Activated CD8-positive, alpha-beta memory T cell treated with anti-CD3 and anti-CD28 coated beads, Interleukin-2, amount 50 U/mL, for 4 hours (primary cell): ENCODE measurements at regions not wholly inside any gene's neighbourhood (a gene's known extent, or its start where the extent isn't known, plus 50 kb on each side); places are given as distances from the start of the nearest gene placed in this dataset.

Experiments
- DNase-seq: peaks from one replicate; pipeline ENCODE4 v3.0.0-alpha.2; 2020

DNA sequence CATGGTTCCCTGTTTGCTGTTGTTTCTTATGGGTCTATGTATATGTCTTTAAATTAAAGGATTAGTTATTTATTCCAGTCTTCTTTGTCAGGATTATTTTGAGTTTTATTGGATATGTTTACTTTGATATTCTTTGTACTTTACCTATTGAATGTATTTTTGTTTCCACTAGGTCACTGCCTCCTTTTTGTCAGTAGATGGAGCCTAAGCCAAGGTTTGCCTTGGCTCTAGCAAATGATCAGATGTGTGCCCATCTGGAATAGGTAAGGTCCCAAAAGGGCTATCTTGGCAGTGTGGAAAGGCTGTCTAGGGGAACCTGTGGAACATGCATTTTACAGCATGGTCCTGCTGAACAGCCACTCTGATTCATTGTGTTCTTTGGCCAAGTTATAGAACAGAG, 337.3 kb upstream of the GHITM start:
- no peak for DNase-seq

GRCh38 chr10:83806717-83807116, 332.6 kb upstream of the GHITM start:
- no peak for DNase-seq

DNA sequence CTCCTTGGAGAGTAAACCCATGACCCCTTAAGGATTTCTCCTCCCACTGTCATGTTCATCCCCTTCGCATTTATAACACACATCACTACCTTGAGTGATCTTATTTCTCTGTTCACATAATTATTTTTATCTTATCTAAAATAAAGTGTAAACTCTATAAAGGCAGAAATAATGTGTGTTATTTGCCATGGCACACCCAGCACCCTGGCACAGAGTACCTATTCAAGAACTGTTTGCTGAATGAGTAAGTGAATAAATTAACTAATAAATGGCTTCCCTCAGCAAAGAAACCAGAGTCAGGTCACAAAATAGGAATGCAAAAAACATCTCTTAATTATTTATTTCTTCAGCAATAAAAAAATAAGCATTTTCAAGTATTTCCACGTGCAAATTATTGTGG, 330.3 kb upstream of the GHITM start:
- DNase-seq: no peak

DNA sequence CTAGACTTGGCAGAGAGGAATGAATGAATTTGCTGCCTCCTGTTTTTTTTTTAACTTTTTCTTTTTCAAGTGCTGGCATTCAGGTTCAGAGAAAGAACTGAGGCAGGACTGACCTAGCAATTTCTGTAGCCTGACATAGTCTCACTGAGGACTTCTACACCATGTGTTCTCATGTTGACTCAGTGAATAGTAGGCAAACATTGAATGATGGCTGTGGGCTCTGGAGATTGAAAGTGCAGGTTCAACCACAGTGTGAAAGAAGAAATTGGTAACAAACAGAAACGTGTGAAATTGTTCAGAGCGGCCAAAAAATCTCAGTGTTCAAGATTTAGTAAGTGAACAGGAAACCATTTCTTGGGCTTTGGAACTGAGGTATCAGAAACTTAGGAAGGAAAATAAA, 322.4 kb upstream of the GHITM start:
- no peak for DNase-seq

GRCh38 chr10:83817797-83818196, 321.5 kb upstream of the GHITM start:
- no peak for DNase-seq

- no peak for DNase-seq
Observed at GRCh38 chr10:83819609-83820008, 319.7 kb upstream of the GHITM start.

- DNase-seq: no peak
Observed at GRCh38 chr10:83820033-83820432, 319.3 kb upstream of the GHITM start.

GRCh38 chr10:83824099-83824498, 315.2 kb upstream of the GHITM start:
- DNase-seq: no peak

DNA sequence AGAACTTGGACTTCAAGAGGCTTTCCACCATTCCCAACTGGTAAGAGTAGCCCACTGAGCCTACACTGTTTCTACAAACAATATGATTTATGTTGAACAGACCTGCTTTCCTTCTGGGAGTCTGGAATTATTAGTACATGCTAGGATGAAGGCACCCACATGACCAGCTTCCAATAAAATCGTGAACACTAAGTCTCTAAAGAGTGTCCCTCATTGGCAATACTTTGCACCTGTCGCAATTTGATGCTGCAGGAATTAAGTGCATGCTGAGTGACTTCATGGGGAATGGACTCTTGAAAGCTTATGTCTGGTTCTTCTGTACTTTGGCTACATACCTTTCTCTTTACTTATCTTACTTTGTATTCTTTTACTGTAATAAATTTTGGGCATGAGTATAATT, 305.2 kb upstream of the GHITM start:
- no peak for DNase-seq

- DNase-seq: no peak
Observed at GRCh38 chr10:83835945-83836745, 303.2 kb upstream of the GHITM start.

- DNase-seq: no peak
Observed at GRCh38 chr10:83848677-83849076, 290.6 kb upstream of the GHITM start.

DNA sequence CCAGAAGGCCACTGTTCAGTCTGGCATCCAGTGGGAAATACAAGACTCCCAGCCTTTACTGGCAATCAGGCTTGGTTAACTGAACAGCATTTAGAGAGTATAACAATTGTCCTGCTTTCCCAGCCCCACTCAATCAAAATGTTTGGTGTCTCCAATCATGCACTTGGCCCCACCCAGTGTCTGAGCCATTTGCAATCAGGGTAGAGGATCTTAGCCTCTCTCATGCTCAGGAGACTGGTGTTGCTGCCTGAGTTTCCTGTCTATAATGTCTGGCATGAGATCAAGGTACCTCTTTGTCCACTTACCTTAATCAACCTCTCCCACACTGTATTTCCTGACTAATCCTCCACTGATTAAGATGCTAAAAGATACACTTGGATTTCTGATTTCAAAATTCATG, 290.2 kb upstream of the GHITM start:
- no peak for DNase-seq

- DNase-seq: no peak
Observed at GRCh38 chr10:83852146-83852545, 287.2 kb upstream of the GHITM start.

- no peak for DNase-seq
Observed at GRCh38 chr10:83862723-83863122, 276.6 kb upstream of the GHITM start.

DNA sequence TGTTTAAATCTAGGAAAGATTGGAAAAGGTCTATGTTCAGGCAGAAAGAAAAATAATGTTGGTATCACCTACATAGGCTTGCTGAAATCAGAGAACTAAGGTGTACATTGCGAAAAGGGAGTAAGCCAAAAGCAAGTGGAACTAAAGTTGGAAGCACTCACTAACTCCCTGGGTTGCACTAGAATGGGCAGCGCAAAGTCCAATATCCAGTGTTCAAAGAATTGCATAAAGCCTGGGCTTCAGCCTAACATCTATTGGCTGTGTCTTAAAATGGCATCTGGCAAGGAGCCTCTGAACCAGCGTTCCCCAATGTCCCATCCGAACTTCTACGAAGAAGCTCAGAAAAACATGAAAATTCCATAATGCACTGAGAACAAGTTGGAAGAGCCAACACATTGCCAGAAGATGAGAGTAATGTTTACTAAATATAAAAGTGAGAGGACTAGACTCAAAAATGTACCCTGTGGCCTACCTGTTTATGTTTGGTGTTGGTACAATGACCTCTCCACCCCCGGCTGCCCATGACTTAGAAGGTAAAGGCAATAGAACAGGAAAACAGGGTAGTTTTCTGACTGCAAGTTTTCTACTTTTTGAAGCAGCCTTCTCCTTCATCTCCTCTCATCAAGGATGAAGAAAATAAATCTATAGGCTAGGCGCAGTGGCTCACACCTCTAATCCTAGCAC, 275.9 kb upstream of the GHITM start:
- no peak for DNase-seq

- DNase-seq: no peak
Observed at GRCh38 chr10:83869898-83870297, 269.4 kb upstream of the GHITM start.

DNA sequence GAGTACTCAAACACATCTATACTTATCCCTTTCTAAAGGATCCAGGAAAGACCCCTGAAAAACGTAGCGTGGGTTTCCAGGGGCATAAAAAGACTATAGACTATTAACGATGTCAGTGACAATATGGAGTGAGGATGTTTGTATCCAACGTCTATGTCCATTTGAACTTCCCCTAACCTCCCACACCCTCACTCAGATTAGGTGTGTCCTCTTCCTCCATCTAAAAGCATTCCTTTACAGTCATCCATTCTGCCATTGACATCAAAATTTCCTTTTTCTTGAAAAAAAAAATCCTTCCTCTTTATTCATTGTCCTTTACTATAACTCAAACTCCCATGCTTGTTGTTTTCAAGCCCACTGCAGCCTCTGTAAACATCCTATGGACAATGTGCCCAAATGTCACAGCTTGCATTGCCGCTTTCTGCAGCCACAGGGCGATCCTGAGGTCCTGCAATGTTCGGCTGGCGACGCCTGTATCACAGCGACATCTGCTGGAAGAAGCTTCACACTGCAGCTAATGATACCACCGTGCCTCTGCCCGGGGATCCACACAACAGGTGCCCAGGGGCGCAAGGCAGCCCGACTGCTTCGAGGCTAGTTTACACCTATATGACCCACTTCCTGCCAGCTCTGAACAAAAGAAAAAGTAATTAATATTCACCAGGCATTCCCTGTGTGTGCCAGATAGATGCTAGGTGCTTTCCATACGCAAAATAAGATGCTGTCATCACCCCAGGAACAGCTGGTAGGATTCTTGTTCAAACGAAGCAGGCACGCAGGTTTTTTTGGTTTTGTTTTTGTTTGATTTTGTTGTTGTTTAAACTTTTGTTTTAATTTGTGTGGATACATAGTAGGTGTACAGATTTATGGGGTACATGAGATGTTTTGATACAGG, 267.9 kb upstream of the GHITM start:
- peak; percentile 29 for DNase-seq

DNA sequence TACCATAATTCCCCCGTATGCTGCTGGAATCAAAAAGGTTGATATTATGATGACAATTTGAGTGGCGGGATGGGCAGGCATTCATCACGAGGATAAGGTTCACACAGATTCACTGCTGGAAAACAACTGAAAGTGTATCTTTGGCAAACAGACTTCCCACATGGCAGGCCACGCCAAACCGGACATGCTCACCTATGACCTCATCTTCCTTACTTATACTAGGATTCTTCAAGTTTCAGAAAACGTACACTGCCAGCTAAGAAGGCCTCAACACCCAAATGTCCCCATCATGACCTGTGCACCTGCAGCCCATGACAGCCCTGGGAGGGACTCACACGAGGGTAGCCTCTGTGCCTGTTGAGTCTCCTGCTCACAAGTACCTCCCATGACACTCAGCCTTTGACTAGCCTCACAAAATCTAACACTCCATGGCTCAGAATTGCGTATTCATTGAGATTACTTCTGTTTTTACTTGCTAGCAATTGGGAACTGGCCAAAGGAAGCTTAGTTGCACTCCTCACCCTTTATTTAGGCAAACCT, 259.0 kb upstream of the GHITM start:
- no peak for DNase-seq

- no peak for DNase-seq
Observed at GRCh38 chr10:83881661-83882060, 257.6 kb upstream of the GHITM start.

DNA sequence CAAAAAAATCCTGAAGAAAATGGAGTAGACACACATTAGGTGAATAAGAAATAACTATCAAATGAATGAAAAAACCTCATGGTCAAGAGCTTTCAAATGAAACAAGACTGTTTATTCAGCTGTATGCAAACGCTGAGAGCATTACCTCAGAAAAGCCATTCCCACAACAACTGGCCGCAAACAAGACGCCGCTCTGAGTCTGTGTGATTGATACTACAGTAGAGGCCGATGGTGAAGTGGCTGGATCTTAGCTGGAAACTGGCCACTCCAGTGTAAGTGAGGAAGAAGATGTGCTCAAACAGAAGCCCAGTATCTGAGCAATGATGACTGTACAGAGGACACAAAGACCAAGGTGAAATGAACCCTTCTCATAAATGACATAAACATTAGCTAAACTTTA, 252.4 kb upstream of the GHITM start:
- no peak for DNase-seq

GRCh38 chr10:83892737-83893136, 246.6 kb upstream of the GHITM start:
- no peak for DNase-seq

- no peak for DNase-seq
Observed at GRCh38 chr10:83896219-83896618, 243.1 kb upstream of the GHITM start.

DNA sequence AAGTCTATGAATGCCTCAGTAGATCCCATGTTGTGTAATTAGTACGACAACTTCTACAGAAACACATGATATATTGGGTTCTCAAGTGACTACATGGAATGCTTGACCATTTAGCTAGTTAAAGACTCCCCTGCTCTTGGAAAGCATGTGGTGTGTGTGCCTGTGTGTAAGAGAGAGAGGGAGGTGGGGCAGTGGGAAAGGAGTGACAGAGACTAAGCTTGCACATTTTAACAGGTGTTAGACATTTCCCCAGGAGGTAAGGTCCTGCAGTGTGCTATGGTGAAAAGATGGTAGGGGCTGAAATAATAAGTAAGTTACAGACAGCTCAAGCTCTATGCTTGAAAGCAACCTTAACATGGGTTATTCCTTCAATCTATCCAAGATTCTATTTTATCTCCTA, 241.7 kb upstream of the GHITM start:
- DNase-seq: no peak
